Tibial artery (tissue), 4 donors: ENCODE measurements at regions not wholly inside any gene's neighbourhood (a gene's known extent, or its start where the extent isn't known, plus 50 kb on each side); places are given as distances from the start of the nearest gene placed in this dataset.
"Not testable (repeated sequence)": the region's sequence is repeated elsewhere in the genome, so short reads cannot be mapped to it uniquely, and the experiment has no call there.

Source experiments
- DNase-seq, 2 donors: peaks; one replicate each; pipeline ENCODE4 v3.0.0-alpha.2; 2019
- H3K27ac ChIP-seq, 2 donors: fragments of 200-600 bp; sonication (generic) in 1 of 2; 1 replicate in 1 of 2; 2 replicates in 1 of 2; pipeline ENCODE4 v1.5.1; 2018 to 2019; ENCODE audit warnings: mild to moderate bottlenecking in 1 of 2
- H3K27me3 ChIP-seq, 2 donors: fragments of 200-600 bp; sonication (generic) in 1 of 2; one replicate each; pipeline versions ENCODE4 v1.5.1 to v1.6.0; 2016 to 2019
- H3K36me3 ChIP-seq, 3 donors: fragments of 200-600 bp; sonication (generic) in 2 of 3; one replicate each; pipeline ENCODE4 v1.5.1; 2016 to 2019; ENCODE audit warnings: mild to moderate bottlenecking in 2 of 3
- H3K4me1 ChIP-seq, 4 donors: fragments of 200-600 bp; sonication (generic) in 2 of 4; 1 replicate in 3 of 4; 2 replicates in 1 of 4; pipeline ENCODE4 v1.5.1; 2016 to 2019
- H3K4me3 ChIP-seq, 2 donors: fragments of 200-600 bp; sonication (generic) in 1 of 2; 1 replicate in 1 of 2; 2 replicates in 1 of 2; pipeline ENCODE4 v1.5.1; 2018 to 2019; ENCODE audit warnings: mild to moderate bottlenecking in 2 of 2
- H3K9me3 ChIP-seq, 3 donors: fragments of 200-600 bp; sonication (generic) in 1 of 3; one replicate each; pipeline ENCODE4 v1.5.1; 2016 to 2019
- CTCF ChIP-seq, 2 experiments: fragments of 200-600 bp in 1 of 2; fragments of 450-650 bp in 1 of 2; IDR thresholded peaks; one replicate each; pipeline ENCODE4 v1.5.1; 2017 to 2019; ENCODE audit warnings: antibody characterized with exemption in 2 of 2, mild to moderate bottlenecking in 1 of 2, moderate library complexity in 1 of 2
- intact Hi-C: fragments of 100-400 bp; cut with DNase I; formaldehyde crosslinking; loops from one replicate; pipeline ENCODE4 v1.15.0; 2023; ENCODE audit warnings: low total_unique reads

GRCh38 chr21:28025111-28025510, 967.6 kb downstream of the LTN1 start:
- Histone ChIP-seq H3K4me3 (no peak overlapping the region), H3K4me1 (no peaks in the 10 kb centered on the region), H3K27ac (no peak overlapping the region), H3K9me3 (peaks cover 0 to 3% (median under 1%) of the 10 kb centered on the region in 3 donors), H3K36me3 (no peaks in the 10 kb centered on the region), H3K27me3 (no peaks in the 10 kb centered on the region)
- intact Hi-C loops = no loop called here
- no peak for DNase-seq
- no peak for TF ChIP-seq CTCF (IDR thresholded peaks at IDR 0.05)

DNA sequence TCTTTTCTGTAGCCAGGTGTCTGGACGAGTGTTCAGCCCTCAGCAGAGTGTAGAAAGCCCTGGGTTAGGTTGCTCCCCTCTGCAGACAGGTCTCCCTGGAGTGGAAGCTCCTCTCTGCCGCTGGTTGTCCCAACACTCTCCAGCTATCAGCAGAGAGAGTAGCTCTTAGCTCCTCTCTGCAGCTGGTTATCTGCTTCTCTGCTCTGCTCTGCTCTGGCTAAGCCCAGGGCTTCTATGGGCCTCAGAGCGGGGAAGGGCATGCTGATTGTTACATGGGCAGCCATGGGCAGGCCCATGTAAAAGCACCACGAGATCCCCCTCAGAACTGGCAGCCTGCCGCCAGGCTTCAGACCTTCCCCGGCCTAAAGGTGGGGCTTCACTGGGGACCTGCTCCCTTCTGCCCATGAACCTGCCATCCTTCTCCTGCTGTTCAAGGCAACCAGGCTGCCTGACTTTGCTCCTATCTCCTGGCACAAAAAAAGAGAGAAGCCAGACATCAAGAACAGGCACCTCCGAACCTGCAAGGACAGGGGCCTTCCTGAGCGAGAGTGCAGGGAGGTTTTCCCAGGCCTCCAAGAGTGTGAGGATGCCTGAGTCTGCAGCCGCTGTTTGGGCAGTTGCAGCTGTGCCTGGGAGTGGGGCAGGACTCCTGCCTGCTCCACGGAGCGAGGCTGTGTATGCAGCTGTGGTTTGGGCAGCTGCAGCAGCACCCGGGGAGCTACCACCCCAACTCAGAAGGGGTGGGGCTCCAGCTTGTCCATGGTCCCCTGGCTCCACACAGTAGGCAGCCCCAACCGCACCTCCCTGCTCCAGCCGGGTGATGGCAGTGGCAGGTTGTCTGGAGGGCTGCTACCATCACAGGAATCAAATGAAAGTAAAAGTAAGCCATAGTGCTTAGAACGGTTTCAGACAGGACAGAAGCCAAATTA, 973.7 kb downstream of the LTN1 start:
- TF ChIP-seq CTCF (IDR thresholded peaks at IDR 0.05) = no peak
- H3K27me3 ChIP-seq = no peaks in the 10 kb centered on the region
- H3K36me3 ChIP-seq = no peaks in the 10 kb centered on the region
- H3K27ac ChIP-seq = no peak overlapping the region
- intact Hi-C loops = no loop called here
- no peaks in the 10 kb centered on the region for H3K4me1 ChIP-seq
- no peak overlapping the region for H3K4me3 ChIP-seq
- no peak for DNase-seq
- no peaks in the 10 kb centered on the region for H3K9me3 ChIP-seq

DNA sequence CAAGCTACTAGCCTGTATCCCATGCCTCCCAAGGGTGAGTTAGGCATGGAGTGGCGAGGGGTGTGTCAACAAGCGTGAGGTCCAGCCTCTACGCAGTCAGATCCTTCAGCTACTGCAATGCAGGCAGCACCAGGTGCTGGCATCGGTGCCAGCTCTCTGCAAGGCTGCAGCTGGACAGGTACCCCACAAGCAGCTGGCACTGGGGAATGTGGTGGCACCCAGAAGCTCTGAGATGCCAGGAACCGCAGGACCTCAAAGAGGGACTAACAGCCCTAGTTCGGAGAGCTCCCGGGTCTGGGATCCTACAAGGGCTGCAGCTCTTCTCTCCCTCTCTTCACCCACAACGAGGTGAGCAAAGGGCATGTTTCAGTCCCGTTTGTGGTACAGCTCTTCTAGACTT, 974.5 kb downstream of the LTN1 start:
- H3K36me3 ChIP-seq = no peaks in the 10 kb centered on the region
- no peaks in the 10 kb centered on the region for H3K9me3 ChIP-seq
- no peaks in the 10 kb centered on the region for H3K4me1 ChIP-seq
- H3K27me3 ChIP-seq = no peaks in the 10 kb centered on the region
- no peak overlapping the region for H3K27ac ChIP-seq
- intact Hi-C loops = no loop called here
- DNase-seq = no peak
- TF ChIP-seq CTCF (IDR thresholded peaks at IDR 0.05) = no peak
- H3K4me3 ChIP-seq = no peak overlapping the region

DNA sequence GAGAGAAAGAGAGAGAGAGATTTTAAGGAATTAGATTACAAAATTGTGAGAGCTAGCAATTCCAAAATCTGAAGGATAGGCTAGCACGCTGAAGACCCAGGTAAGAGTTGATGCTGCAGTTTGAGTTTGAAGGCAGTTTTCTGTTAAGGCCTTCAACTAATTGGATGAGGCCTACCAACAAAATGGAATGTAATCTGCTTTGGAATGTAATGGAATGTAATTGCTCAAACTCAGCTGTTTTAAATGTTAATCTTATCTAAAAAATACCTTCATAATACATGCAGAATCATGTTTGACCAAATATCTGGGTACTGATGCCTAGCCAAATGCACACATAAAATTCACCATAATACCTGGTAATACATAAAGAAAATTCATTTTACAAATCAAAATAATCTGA, 976.1 kb downstream of the LTN1 start:
- Histone ChIP-seq H3K36me3 (no peaks in the 10 kb centered on the region), H3K9me3 (no peaks in the 10 kb centered on the region), H3K27ac (no peak overlapping the region), H3K27me3 (no peaks in the 10 kb centered on the region), H3K4me1 (peaks cover 0 to 3% (median 1%) of the 10 kb centered on the region in 4 donors), H3K4me3 (no peak overlapping the region)
- no peak for TF ChIP-seq CTCF (IDR thresholded peaks at IDR 0.05)
- intact Hi-C loops = no loop called here
- DNase-seq = no peak

GRCh38 chr21:28013123-28013522, 979.6 kb downstream of the LTN1 start:
- intact Hi-C loops, H3K36me3 ChIP-seq, H3K9me3 ChIP-seq, H3K27ac ChIP-seq, DNase-seq, H3K4me3 ChIP-seq, H3K4me1 ChIP-seq, H3K27me3 ChIP-seq: not testable (repeated sequence)

GRCh38 chr21:28011970-28012369, 980.7 kb downstream of the LTN1 start:
- H3K4me3 ChIP-seq, H3K4me1 ChIP-seq, H3K9me3 ChIP-seq, DNase-seq, H3K27ac ChIP-seq, intact Hi-C loops, H3K36me3 ChIP-seq, H3K27me3 ChIP-seq: not testable (repeated sequence)

DNA sequence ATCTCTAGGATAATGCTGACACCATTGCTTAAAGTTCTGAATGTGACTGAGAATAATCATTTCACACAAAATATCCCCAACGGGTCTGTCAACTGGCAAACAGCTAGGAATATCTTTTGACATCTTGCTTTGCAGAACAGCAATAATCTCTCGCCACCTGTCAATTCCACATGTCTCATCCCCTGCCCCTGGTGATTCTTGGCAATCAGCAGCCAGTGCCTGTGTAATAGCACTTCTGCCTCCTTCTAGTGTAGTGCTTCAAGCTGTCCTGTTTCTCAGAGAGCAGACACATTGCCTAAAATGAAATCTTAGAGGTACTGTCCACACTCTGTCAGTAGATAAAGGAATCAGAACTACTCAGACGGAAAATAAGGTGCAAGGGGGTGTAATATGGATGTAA, 984.4 kb downstream of the LTN1 start:
- not testable (repeated sequence) for DNase-seq, H3K27me3 ChIP-seq

GRCh38 chr21:28003627-28004026, 989.0 kb downstream of the LTN1 start:
- intact Hi-C loops, H3K4me3 ChIP-seq, H3K36me3 ChIP-seq, DNase-seq, H3K9me3 ChIP-seq, H3K27ac ChIP-seq, H3K27me3 ChIP-seq, H3K4me1 ChIP-seq: not testable (repeated sequence)

More for the DNA sequence above, 984.4 kb downstream of the LTN1 start:
- H3K4me1 ChIP-seq, intact Hi-C loops, H3K9me3 ChIP-seq, H3K4me3 ChIP-seq, H3K36me3 ChIP-seq, H3K27ac ChIP-seq: not testable (repeated sequence)

- H3K36me3 ChIP-seq, H3K4me1 ChIP-seq, H3K9me3 ChIP-seq, H3K27ac ChIP-seq, intact Hi-C loops, H3K27me3 ChIP-seq, DNase-seq, H3K4me3 ChIP-seq: not testable (repeated sequence)
Observed at GRCh38 chr21:27996906-27997305, 995.8 kb downstream of the LTN1 start.

GRCh38 chr21:27984663-27985325, 1007.9 kb downstream of the LTN1 start:
- intact Hi-C loops, H3K9me3 ChIP-seq, H3K4me3 ChIP-seq, H3K4me1 ChIP-seq, H3K27me3 ChIP-seq, H3K36me3 ChIP-seq, H3K27ac ChIP-seq, DNase-seq: not testable (repeated sequence)
